Suppressor macrophage treated with lipopolysaccharide for 4 hours (primary cell): ENCODE measurements at regions not wholly inside any gene's neighbourhood (a gene's known extent, or its start where the extent isn't known, plus 50 kb on each side); places are given as distances from the start of the nearest gene placed in this dataset.

Experiments used
- DNase-seq: peaks from one replicate; pipeline ENCODE4 v3.0.0-alpha.2; 2020

DNA sequence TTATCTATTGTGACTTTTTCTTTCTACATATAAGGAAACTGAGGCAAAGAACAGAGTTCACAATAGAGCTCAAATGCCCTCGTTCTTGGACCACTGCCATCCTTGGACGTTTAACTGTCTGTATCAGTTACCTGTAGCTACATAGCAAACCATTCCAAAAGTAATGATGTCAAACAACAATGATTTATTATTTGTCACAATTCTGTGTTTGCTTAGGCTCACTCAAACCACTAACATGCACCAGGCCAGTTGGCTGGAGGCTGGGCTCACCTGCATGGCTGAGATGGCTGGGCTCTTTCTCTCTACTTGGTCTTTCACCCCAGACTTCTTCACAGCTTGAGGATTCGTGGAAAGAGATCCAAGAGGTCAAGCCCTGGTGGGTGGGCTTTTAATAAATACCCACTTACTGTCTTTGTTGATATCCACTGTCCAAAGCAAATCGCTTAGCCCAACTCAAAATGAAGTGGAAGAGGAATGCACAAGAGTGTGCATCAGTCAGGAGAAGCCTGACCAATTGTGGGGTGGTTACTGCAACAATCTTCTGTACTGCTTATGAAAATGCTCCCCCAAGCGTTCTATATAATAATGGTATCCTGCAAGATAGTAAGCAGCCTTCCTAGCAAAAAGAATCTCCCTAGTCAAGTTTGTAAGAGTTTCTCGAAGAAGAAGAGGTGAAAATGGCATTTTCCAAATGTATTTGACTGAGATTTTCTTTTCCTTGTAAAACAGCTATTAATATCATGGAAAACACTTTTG, 163.5 kb upstream of the NT5C1B start:
- no peak for DNase-seq

DNA sequence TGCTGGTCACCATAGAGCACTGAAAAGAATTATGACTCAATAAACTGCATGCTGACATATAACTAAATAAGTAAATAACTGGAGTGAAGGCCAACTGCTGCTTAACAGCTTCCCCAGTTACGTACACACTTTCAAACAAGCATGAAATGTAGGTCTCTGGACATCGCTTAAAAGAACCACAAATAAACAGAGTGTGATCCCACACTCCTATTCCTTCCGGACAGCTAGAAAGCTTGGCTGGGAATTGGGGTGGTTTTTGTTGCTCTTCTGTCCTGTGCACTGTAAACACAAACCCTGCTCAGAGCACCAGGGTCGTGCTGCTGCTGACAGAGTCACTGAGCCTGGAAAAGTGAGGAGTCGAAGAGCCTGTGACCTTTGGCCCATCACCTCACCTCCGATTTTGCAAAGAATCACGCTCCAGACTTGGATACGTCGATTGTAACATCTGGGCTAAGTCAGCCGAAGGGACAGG, 162.7 kb upstream of the NT5C1B start:
- no peak for DNase-seq

DNA sequence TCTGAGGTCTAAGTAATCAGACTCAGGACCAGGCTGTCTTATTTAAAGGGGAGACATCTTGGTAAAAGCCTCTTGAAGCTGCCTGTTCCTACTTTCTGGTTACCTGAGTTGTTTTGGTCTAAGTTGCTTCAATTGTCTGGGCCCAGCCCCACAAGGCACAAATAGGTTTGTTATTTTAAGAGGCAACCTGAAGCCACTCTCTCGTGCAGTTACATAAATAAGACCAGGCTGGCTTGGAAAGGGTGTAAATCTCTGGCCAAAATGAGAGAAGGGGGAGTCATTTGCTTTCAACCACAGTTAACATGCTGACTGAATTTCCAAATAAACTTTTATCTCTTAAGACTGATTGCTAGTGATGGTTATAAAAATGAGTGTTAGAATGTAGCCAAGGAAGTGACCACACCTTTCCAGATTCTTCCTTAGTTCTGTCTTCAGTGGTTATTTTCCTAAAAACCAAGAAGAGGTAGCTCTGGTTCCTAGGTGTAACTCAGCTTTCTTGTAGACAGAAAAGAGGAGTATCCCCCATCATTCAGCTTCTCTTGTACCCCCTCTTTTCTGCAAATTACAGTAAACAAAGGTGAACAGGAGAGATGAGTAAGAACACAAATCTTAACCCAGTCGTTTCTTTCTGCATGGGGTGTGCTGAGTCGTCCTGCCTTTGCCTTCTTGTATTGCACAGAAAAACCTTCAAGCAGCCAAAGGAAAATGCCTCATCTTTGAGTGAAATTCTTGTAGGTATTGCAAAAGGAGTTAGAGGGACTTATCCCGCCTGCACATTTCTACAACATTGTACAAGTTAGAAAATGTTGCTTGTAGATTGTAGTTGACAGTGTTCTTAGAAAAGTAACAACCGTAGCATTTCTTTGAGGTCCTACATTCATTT, 161.5 kb upstream of the NT5C1B start:
- no peak for DNase-seq

DNA sequence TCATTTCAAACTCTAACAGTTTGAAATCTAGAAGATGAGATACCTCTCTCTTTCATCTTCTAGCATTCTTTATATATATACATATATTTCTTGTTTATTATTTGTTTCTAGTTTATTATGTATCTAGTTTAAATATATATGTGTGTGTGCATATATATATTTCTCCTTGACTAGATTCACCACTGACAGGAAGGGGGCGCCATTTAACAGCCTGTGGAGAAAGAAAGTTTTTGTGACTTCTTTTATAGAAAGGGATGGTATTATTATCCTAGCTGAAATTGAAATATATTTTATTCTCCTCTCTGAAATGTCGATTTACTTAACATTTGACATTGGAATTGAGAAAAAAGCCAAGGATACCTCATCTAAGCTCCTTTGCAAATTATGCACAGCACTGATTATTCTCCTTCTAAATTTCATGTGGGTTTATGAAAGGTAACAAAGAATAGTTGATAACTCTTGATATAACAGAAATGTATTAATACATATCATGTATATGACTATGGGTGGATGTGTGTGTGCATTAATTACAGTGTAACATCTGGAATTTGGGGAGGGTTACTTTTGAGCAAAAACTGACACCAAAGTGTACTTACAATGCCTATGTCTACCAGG, 160.7 kb upstream of the NT5C1B start:
- peak; percentile 48 for DNase-seq

DNA sequence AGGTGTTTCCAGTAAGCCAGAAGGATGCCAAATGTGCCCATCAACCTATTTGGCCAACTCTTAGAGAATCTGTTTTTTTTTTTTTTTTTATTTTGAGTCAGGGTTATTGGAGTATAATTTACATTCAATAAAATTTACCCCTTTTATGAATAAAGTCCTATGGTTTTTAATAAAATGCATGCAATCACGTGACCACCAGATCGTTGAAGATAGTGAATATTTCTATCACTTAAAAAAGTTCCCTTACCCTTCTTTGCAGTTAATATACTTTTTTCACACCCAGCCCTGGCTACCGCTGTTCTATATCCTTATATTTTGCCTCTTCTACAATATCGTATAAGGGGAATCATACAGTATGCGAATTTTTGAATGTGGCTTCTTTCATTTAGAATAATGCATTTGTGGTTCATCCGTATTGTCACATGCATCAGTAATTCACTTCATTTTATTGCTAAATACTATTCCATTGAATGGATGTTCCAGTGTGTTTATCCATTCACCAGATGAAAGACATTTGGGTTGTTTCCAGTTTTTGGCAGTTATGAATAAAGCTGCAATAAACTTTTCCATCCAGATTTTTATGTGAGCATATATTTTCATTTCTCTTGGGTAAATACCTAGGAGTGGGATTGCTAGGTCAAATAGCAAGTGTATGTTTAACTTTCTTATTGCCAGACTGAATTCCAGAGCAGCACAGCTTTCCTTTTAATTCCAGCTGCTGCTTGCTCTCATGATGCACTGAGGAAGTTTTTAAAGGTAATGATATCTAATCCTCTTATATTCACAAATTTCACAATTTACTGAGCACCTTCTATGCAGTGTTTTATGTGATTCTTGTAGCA, 156.3 kb upstream of the NT5C1B start:
- DNase-seq, result no peak

DNA sequence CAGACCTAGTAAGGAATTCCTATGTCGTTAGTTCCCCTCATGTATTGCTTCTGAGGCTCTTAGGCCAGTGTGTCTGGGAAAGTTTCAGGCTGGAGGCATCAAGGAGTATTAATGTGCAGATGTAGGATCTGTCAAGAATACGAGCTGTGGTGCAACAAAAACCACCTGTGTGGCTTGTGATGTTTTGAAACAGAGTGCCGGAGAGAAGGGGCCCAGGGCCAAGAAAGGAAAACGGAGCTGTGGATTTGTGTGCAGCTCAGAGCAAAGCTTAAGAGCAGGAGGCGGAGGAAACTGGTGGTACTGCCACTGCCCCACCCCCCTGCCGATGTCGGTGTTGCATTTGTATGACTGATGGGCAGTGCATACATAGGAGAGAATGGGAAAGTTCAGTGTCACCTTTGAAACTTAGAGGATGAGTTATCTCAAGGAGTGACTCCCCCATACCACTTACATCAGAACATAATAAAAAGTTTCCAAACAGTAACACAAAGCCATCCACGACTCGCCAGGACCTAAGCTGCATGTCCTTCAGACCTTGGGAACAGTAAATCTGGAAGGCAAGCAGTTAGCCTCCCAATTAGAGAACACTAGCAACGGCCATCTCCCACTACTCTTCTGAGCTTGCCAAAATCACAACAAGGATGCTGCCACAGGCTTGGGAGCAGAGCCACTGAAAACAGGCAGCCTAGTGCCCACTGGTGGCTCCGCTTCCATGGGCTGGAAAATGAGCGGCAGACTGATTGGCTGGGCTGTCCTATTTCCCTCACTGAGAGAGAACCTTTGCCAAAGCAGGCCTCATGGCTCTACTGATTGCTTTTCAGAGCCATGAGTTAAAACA, 152.7 kb upstream of the NT5C1B start:
- no peak for DNase-seq

DNA sequence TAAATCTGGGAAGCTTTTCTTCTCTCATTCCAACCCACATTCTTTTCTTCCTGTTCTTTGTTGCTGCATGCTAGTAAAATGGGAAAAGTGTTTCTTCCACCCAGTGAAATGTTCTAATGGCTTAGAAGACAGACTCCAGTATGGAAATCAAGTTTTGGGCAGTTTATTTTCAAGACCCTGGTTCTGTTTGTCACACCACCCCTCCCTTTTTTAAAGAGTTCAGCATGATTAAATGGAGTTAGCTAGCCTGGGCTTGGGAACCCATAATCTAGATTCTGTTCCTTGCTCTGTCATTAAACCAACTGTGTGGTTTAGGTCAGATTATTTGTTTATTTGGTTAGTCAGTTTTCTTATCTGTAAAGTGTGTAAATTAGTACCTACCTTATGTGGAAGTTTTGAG, 151.8 kb upstream of the NT5C1B start:
- DNase-seq, result no peak

DNA sequence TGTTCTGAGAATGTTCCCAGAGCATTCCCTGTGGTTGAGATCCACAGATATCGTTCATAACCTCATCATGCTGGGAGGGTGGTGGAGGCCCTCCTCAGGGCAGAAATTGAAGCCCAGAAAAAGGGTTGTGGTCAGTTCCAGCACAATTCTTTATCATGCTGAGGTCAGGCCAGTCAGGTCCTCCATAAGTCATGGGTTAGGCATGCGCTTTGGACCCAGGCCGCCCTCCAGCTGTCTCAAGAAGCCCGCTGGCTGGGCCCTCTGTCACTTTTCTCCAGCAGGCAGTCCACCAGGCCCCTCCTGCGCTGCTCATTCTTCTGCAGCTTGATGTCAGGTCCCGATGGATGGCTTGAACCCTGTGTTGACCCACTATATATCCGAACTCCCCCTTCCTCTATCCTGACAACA, 151.1 kb upstream of the NT5C1B start:
- DNase-seq, result no peak

DNA sequence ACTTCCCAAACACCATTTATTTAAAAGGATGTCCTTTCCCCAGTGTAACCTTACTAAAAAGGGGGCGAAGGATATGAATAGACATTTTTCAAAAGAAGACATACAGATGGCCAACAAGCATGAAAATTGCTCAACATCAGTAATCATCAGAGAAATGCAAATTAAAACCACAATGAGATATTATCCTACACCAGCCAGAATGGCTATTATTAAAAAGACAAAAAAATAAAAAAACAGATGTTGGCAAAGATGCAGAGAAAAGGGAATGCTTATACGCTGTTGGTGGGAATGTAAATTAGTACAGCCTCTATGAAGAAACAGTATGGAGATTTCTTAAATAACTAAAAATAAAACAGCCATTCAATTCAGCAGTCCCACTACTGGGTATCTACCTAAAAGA, 142.3 kb upstream of the NT5C1B start:
- no peak for DNase-seq

DNA sequence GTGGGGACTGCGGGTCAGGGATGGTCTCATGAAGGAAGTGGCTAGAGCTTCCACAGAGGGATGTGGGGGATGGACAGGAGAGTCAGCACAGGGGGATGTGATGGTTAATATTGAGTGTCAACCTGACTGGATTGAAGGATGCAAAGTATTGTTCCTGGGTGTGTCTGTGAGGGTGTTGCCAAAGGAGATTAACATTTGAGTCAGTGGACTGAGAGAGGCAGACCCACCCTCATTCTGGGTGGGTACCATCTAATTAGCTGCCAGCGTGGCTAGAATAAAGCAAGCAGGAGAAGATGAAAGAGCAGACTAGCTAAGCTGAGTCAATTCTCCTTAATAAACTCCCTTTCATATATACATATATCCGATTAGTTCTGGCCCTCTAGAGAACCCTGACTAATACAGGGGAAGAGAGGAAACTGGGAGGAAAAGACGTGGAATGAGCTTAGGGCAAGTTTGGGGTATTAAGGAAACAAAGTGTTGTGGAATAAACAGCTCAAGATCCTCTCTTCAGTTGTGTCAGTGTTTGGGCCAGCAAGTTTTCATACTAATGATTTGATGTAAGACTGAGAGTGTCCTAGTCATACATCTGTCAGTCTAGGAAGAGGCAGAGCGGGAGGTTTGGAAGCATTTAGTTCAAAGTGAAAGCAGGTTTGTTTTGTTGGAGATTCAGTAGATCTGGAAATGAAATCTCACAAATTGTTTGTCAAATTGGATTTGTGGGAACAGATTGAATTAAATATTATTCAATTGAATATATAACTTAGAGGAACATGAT, 135.2 kb upstream of the NT5C1B start:
- DNase-seq, result no peak

DNA sequence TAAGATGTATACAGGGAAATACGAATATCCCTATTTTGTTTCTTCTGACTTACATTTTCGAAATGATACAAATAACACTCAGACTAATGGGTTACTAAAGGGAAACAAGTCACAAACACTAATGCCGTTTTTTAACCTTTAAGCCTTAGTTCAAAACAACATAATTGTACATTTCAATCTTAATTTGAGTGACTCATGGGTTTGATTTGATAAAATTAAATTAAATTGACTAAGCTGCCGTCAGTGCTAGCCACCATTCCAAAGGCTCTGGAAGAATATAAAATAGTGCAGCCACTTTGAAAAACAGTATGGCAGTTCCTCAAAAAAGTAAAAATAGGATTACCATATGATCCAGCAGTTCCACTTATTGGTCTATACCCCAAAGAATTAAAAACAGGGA, 133.8 kb upstream of the NT5C1B start:
- no peak for DNase-seq

DNA sequence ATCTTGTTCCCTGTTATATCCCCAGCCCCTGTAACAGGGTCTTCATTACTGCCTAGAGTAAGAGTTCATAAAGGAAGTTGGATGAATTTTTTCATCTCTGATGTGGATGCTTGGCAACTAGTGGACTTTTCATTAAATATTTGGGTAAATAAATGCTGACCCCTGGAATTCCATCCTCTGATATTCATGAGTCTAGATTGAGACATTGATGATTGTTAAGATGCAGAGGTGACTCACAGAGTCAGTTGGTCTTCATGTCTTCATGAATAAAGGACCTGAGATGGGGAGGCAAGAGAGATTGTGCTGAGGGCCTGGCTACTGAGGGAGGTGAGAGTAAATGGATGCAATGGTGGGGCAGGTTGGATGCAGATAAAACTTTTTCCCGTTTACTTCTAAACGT, 132.7 kb upstream of the NT5C1B start:
- no peak for DNase-seq

DNA sequence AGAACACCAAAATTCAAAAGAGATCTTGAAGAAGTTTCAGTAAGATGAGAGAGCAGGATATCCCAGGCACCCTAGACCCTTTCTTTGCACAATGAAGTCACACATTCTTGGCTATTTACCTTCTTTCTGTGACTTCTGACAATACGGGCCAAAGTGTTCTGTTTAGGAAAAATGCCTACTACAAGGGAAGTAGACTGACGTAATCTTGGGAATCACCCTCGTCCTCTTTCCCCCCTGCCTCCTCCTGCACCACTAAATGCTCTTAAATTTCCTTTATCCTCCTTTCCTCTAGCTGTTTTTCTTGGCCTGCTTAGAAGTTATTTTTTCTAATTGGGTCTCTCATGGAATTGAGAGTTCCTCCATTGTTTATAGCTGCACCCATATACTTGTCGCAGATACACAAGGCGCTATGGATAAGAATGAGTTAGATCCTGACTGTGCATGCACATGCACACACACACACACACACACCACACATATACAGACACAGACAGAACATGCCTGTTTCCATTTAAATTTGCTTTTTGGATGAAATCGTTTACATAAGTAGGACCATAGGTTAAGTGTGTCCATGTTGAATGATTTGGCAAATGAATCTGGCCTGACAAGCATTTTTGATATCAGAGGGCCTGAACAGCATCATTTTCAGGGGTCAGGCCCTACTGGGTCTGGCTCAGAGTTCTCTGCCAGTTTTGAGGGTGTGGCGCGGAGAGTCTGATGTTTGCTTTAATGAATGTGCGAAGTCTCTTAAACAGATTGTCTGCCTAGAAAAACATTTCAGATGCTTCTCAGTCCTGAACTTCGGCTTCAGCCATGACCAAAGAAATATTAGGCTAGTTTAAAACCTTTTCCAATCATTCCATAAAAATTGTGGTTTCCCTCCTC, 131.9 kb upstream of the NT5C1B start:
- no peak for DNase-seq

DNA sequence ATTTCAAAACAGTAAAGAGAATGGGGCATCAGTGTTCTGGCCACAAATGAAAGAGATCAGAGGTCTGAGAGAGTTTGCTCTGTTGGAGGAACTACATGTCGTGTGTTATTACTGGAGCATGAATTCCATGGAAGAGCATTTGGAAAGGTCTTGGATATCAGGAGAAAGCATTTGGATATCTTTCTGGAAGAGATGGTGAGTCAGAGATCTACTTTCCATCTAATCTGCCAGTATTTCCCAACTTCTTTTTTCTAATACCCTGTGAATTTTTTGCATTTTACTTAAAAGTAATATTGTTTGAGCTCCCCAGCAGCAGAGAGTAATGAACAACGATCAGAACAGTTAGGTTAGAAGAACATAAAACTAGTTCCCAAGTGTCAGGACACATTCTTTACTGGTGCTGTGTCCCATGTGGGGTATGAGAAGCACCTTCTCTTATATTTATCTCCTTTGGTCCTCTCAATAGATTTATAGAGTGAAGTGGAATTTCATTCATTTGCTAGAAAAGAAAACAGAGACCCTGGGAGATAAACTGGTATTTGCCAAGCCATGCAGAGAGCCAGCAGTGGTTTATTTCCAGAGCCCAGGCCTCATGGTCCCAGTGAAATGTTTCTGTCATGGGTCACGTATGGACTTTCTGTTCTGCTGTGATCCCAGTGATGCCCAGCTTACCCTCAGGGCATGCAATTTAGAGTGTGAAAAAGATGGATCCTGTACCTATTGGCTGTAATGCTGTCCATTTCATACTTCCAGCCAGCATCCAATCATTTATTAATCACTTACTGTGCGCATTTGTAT, 130.8 kb upstream of the NT5C1B start:
- no peak for DNase-seq

DNA sequence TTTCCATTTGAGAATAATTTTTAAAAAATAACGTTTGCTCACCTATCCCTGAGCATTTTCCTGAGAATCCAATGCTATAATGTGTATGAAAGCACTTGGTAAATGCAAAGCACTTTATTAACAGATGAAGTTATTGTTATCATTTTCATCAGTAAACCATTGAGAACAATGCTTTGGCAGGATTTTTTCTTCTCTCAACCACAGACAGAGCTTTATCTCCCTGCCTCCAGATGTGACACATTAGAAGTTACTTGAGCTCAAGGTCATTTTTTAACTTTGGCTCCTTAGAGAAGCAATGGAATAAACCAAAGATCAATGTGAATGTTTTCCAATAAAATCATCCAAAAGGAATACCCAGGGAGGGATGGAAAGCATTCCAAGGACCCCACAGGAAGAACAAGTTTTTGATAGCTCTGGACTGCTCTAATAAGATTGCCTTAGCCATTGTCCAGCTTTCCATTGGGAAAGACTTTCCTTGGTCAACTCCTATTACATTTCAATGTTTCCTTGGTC, 118.9 kb upstream of the NT5C1B start:
- DNase-seq, result no peak

DNA sequence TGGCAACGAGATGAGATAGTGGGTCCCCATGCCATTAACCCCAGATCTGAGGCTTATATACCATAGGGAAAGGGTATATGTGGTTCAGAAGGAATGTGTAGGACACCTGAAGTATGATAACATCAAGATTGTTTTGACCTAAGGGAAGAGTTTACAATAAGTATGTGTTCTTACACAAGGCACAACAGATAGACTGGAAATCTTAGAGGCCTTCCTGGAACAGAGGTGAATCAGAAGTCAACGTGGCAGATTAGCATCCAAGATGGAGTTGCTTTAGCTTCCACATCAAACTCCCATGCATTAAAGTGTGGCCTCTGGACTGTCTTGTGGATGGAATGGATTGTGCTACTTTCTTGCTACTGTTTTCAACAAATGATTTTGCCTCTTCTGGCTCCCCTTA, 116.6 kb upstream of the NT5C1B start:
- no peak for DNase-seq

DNA sequence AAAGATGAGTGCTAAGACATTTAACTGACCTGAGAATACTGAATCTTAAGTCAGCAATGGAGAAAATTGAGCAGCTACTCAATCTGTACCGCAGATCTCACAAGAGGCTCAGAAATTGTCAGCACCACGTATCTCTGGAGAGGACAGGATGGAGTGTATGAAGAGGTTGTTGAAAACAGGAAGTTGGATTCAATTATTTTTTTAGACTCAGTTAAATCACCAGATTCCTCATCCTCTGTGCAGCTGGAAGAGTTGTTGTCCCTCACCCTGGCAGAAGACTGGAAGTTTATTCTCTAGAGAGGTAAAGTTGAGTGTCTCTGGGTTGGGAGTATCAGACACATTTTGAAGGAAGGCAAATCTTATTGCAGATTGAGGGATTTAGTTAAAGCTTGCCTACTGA, 114.9 kb upstream of the NT5C1B start:
- no peak for DNase-seq

DNA sequence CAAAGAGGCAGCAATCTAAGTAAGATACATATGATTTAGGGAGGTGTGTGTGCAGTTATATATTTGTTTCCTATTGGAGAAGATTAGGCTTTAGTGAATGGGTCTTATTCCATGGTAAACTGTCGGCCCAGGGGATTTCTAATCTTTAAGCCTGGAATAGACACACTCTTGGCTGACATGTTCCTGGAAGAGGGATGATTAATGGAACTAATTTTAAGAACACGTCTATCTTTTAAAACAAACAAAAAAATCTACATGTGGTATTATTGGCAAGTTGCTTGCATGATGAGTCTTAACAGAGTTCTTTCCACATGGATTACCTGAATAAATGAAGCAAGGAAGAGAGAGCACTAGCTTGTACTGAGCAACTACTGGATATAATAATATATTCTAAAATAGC, 114.2 kb upstream of the NT5C1B start:
- no peak for DNase-seq

DNA sequence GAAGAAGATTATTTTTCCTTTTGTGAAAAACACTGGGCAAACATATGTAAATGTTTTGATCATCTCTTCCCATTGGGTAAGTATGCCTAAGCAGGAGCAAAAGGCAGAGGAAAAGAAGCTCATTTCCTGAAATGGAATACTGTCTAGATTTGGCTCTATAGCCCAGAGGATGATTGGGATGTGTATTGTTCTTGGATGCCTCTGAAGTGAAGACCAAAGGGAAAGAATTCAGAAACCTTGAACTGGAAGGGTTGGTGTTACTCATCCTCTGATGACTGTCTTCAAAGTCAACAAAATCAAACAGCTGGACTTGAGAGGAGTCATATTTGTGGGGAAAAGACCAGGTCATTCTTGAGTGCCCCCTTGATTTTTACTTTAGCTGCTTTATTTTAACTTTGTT, 112.6 kb upstream of the NT5C1B start:
- no peak for DNase-seq
